H1 (cell line): ENCODE measurements at regions not wholly inside any gene's neighbourhood (a gene's known extent, or its start where the extent isn't known, plus 50 kb on each side); places are given as distances from the start of the nearest gene placed in this dataset.
"Not testable (repeated sequence)": the region's sequence is repeated elsewhere in the genome, so short reads cannot be mapped to it uniquely, and the experiment has no call there.

ENCODE experiments used
- CTCF ChIA-PET: fragments of 300-600 bp; sonication (Branson Sonifier 250); formaldehyde crosslinking; loops from one replicate; lab custom pipeline; 2021; ENCODE audit not compliant: partially characterized antibody; lab: Charles Lee
- POLR2A ChIA-PET: fragments of 300-600 bp; sonication (Branson Sonifier 250); formaldehyde crosslinking; loops from one replicate; lab custom pipeline; 2021; ENCODE audit warnings: inconsistent platforms; ENCODE audit not compliant: partially characterized antibody; lab: Charles Lee
- DNase-seq, 2 experiments: peaks; one replicate each; pipeline versions ENCODE4 v3.0.0 to v3.0.0-alpha.2; 2010 to 2022; ENCODE audit warnings: low spot score in 2 of 2, low read depth in 1 of 2, mixed read lengths in 1 of 2
- FAIRE-seq: peaks from 2 replicates; lab custom pipeline; 2011; peaks lifted over from hg19 to GRCh38; lab: Jason Lieb, UNC
- H2AFZ ChIP-seq: 2 replicates; pipeline ENCODE4 v1.8.1; 2012; ENCODE audit warnings: low read length, inconsistent platforms
- H2AK5ac ChIP-seq: 2 replicates; pipeline ENCODE4 v1.6.1; 2013; ENCODE audit warnings: low read depth, low read length
- H2BK120ac ChIP-seq: replicated peaks from 2 replicates; pipeline ENCODE3; 2013; ENCODE audit warnings: low read depth, low read length, inconsistent platforms
- H2BK12ac ChIP-seq: 2 replicates; pipeline ENCODE4 v1.6.1; 2013; ENCODE audit warnings: low read depth, low read length
- H2BK15ac ChIP-seq: 2 replicates; pipeline ENCODE4 v1.6.1; 2013; ENCODE audit warnings: low read length
- H2BK20ac ChIP-seq: 2 replicates; pipeline ENCODE4 v1.6.1; 2013; ENCODE audit warnings: low read length
- H2BK5ac ChIP-seq: 2 replicates; pipeline ENCODE4 v1.6.1; 2013; ENCODE audit warnings: low read depth, low read length
- H3K14ac ChIP-seq: 2 replicates; pipeline ENCODE4 v1.6.1; 2013; ENCODE audit warnings: inconsistent platforms; ENCODE audit not compliant: insufficient read length
- H3K18ac ChIP-seq: 2 replicates; pipeline ENCODE4 v1.6.1; 2013; ENCODE audit warnings: low read length; ENCODE audit errors: extremely low read depth
- H3K23ac ChIP-seq: 2 replicates; pipeline ENCODE4 v1.6.1; 2013; ENCODE audit warnings: inconsistent platforms; ENCODE audit not compliant: insufficient read length
- H3K23me2 ChIP-seq: 2 replicates; pipeline ENCODE4 v1.6.1; 2013; ENCODE audit warnings: low read depth, low read length
- H3K27ac ChIP-seq: 2 replicates; pipeline ENCODE4 v1.6.1; 2011; ENCODE audit warnings: low read depth, low read length, inconsistent platforms
- H3K27me3 ChIP-seq, 4 experiments: replicated peaks in 1 of 4; 1 replicate in 1 of 4; 2 replicates in 3 of 4; pipeline versions ENCODE4 v1.6.1 to v1.8.1; 2011 to 2013; ENCODE audit warnings: low read length in 3 of 4, mild to moderate bottlenecking in 3 of 4, inconsistent platforms in 2 of 4, mixed read lengths in 2 of 4, moderate library complexity in 1 of 4; ENCODE audit not compliant: control insufficient read depth in 3 of 4, insufficient read depth in 3 of 4; ENCODE audit errors: extremely low read depth in 1 of 4
- H3K36me3 ChIP-seq, 4 experiments: 2 replicates each; pipeline versions ENCODE4 v1.6.1 to v1.8.1; 2011 to 2013; ENCODE audit warnings: mild to moderate bottlenecking in 4 of 4, low read length in 3 of 4, moderate library complexity in 2 of 4, control low read depth in 1 of 4, inconsistent platforms in 1 of 4; ENCODE audit not compliant: insufficient read depth in 4 of 4, control insufficient read depth in 2 of 4
- H3K4ac ChIP-seq: replicated peaks from 2 replicates; pipeline ENCODE3; 2013; ENCODE audit warnings: low read length, low read depth, mixed read lengths, inconsistent platforms; ENCODE audit not compliant: insufficient read length
- H3K4me1 ChIP-seq, 4 experiments: replicated peaks in 1 of 4; 1 replicate in 1 of 4; 2 replicates in 3 of 4; pipeline versions ENCODE4 v1.6.1 to v1.8.1; 2011 to 2013; ENCODE audit warnings: low read length in 3 of 4, inconsistent platforms in 2 of 4, mixed read lengths in 1 of 4; ENCODE audit not compliant: insufficient read depth in 4 of 4, control insufficient read depth in 3 of 4
- H3K4me2 ChIP-seq, 2 experiments: 2 replicates each; pipeline versions ENCODE4 v1.6.1 to v1.8.1; 2011 to 2013; ENCODE audit warnings: low read depth in 2 of 2, low read length in 2 of 2, control low read depth in 1 of 2, inconsistent platforms in 1 of 2, mild to moderate bottlenecking in 1 of 2; ENCODE audit not compliant: insufficient read depth in 1 of 2
- H3K4me3 ChIP-seq, 4 experiments: fragments of 200-600, 300-600 bp in 1 of 4; sonication (generic), shearing (Covaris generic), sonication (Bioruptor Twin) in 1 of 4; 2 replicates each; pipeline versions ENCODE4 v1.5.1 to v1.8.1; 2011 to 2016; ENCODE audit warnings: low read length in 4 of 4, low read depth in 3 of 4, control low read depth in 2 of 4, inconsistent platforms in 2 of 4, mild to moderate bottlenecking in 2 of 4, mixed read lengths in 1 of 4, moderate library complexity in 1 of 4; ENCODE audit not compliant: insufficient read depth in 2 of 4; ENCODE audit errors: extremely low read depth in 1 of 4
- H3K56ac ChIP-seq: replicated peaks from 2 replicates; pipeline ENCODE3; 2013; ENCODE audit warnings: low read depth, mild to moderate bottlenecking, mixed read lengths, low read length, inconsistent platforms; ENCODE audit not compliant: insufficient read length
- H3K79me1 ChIP-seq: 2 replicates; pipeline ENCODE4 v1.6.1; 2013; ENCODE audit warnings: low read depth, low read length, control low read depth
- H3K79me2 ChIP-seq, 2 experiments: 2 replicates each; pipeline versions ENCODE4 v1.6.1 to v1.8.1; 2012 to 2013; ENCODE audit warnings: low read length in 2 of 2, mild to moderate bottlenecking in 2 of 2, inconsistent platforms in 1 of 2; ENCODE audit not compliant: insufficient read depth in 2 of 2, control insufficient read depth in 1 of 2
- H3K9ac ChIP-seq, 4 experiments: replicated peaks in 1 of 4; 1 replicate in 1 of 4; 2 replicates in 3 of 4; pipeline versions ENCODE4 v1.6.1 to v1.8.1; 2011 to 2013; ENCODE audit warnings: low read depth in 3 of 4, low read length in 3 of 4, control low read depth in 2 of 4, mild to moderate bottlenecking in 2 of 4, moderate library complexity in 2 of 4, inconsistent platforms in 1 of 4; ENCODE audit errors: extremely low read depth in 1 of 4
- H3K9me3 ChIP-seq, 2 experiments: 2 replicates each; pipeline versions ENCODE4 v1.6.1 to v1.8.1; 2012 to 2013; ENCODE audit warnings: mild to moderate bottlenecking in 2 of 2, moderate library complexity in 2 of 2, control low read depth in 1 of 2, inconsistent platforms in 1 of 2, low read depth in 1 of 2, low read length in 1 of 2, mixed read lengths in 1 of 2; ENCODE audit not compliant: insufficient read depth in 2 of 2
- H4K20me1 ChIP-seq, 2 experiments: replicated peaks in 1 of 2; 2 replicates each; pipeline versions ENCODE3 to v1.8.1; 2011 to 2013; ENCODE audit warnings: inconsistent platforms in 2 of 2, low read length in 2 of 2, mild to moderate bottlenecking in 1 of 2; ENCODE audit not compliant: insufficient read depth in 2 of 2, control insufficient read depth in 1 of 2
- H4K5ac ChIP-seq: 2 replicates; pipeline ENCODE4 v1.6.1; 2013; ENCODE audit warnings: low read length, low read depth, mixed read lengths, inconsistent platforms; ENCODE audit not compliant: insufficient read length
- H4K8ac ChIP-seq: 2 replicates; pipeline ENCODE4 v1.8.0; 2013; ENCODE audit warnings: mild to moderate bottlenecking, moderate library complexity, low read length, inconsistent platforms; ENCODE audit not compliant: insufficient read depth; ENCODE audit errors: extremely low read depth
- H4K91ac ChIP-seq: replicated peaks from 2 replicates; pipeline ENCODE3; 2013; ENCODE audit warnings: low read length, mixed read lengths, inconsistent platforms; ENCODE audit not compliant: insufficient read length
- WGBS, 2 experiments: shearing (Covaris generic) in 1 of 2; methylation state at CpG; one replicate each; pipeline versions ENCODE4 v1.1.6 to v1.1.7; 2013 to 2015; ENCODE audit warnings: low lambda C conversion rate in 2 of 2, mixed read lengths in 2 of 2, inconsistent platforms in 1 of 2, low coverage in 1 of 2, missing lambda C conversion rate in 1 of 2; ENCODE audit not compliant: insufficient replicate concordance in 2 of 2, insufficient coverage in 1 of 2, insufficient read length in 1 of 2; ENCODE audit errors: extremely low coverage in 1 of 2, missing lambda C conversion rate in 1 of 2; 5-methylcytosine and 5-hydroxymethylcytosine counted together

GRCh38 chr12:89867611-89868010, 159.0 kb upstream of the ATP2B1 start:
- H3K79me1 ChIP-seq, H3K4me2 ChIP-seq, H2AK5ac ChIP-seq, H4K20me1 ChIP-seq, H2BK12ac ChIP-seq, H3K27ac ChIP-seq, H3K4ac ChIP-seq, H3K56ac ChIP-seq, H3K9me3 ChIP-seq, H3K23ac ChIP-seq, H3K79me2 ChIP-seq, H4K5ac ChIP-seq, H4K8ac ChIP-seq, H3K36me3 ChIP-seq, H3K23me2 ChIP-seq, H2BK20ac ChIP-seq, H3K9ac ChIP-seq, FAIRE-seq, H3K18ac ChIP-seq, CTCF ChIA-PET, H4K91ac ChIP-seq, H3K4me1 ChIP-seq, H3K4me3 ChIP-seq, DNase-seq, H2BK5ac ChIP-seq, H2BK15ac ChIP-seq, H2BK120ac ChIP-seq, H2AFZ ChIP-seq, H3K14ac ChIP-seq: not testable (repeated sequence)
- POLR2A ChIA-PET: interaction anchor here (0.6 kb wide), 1 partner anchor 41 kb away, joined by 3 read pairs; no protein-coding TSS in a partner anchor
- peaks cover 10 to 27% (median 19%) of the 10 kb centered on the region in 4 experiments; a peak in 5 of 7 replicates for H3K27me3 ChIP-seq
- 95% methylated on average over 5 of the region's 23 CpGs; no CpG with 5 or more reads in 1 of the 2 experiments for WGBS, 2 experiments
